Stimulated activated effector memory CD8-positive, alpha-beta T cell treated with anti-CD3 and anti-CD28 coated beads, Interleukin-12 subunit alpha, Interleukin-12 subunit beta, amount 100 ng/mL, for 72 hours (primary cell): ENCODE measurements at regions not wholly inside any gene's neighbourhood (a gene's known extent, or its start where the extent isn't known, plus 50 kb on each side); places are given as distances from the start of the nearest gene placed in this dataset.

Experiments used
- ATAC-seq: fragments of 150-1000 bp; cut with Tn5 transposase; 2 replicates; pipeline ENCODE4 v1.10.0; 2021
- DNase-seq, 2 donors: peaks; one replicate each; pipeline ENCODE4 v3.0.0; 2021 to 2022; ENCODE audit warnings: low spot score in 2 of 2
- H3K27ac Mint-ChIP-seq: one replicate; pipeline ENCODE4 v1.8.0; 2022; ENCODE audit warnings: mild to moderate bottlenecking, mixed read lengths
- H3K36me3 Mint-ChIP-seq: one replicate; pipeline ENCODE4 v1.8.0; 2022; ENCODE audit warnings: mild to moderate bottlenecking, mixed read lengths
- H3K4me1 Mint-ChIP-seq: one replicate; pipeline ENCODE4 v1.8.0; 2022; ENCODE audit warnings: mixed read lengths
- H3K4me3 Mint-ChIP-seq: one replicate; pipeline ENCODE4 v1.8.0; 2022; ENCODE audit warnings: mild to moderate bottlenecking, mixed read lengths
- H3K9me3 Mint-ChIP-seq: one replicate; pipeline ENCODE4 v1.8.0; 2022; ENCODE audit warnings: mixed read lengths

GRCh38 chr3:194987571-194988494 lies 283.1 kb downstream of the XXYLT1 start:
- Mint-ChIP-seq H3K9me3 (no peaks in the 10 kb centered on the region), H3K36me3 (no peaks in the 10 kb centered on the region), H3K27ac (no peak overlapping the region), H3K4me3 (no peak overlapping the region), H3K4me1 (no peaks in the 10 kb centered on the region)
- no peak for ATAC-seq
- no peak for DNase-seq

- Mint-ChIP-seq H3K27ac (no peak overlapping the region), H3K36me3 (no peaks in the 10 kb centered on the region)
- peak; percentile 11 for ATAC-seq
These were observed 282.3 kb downstream of the XXYLT1 start for GRCh38 chr3:194988495-194989165.

GRCh38 chr3:194989241-194989640 lies 281.7 kb downstream of the XXYLT1 start:
- Mint-ChIP-seq H3K27ac (no peak overlapping the region), H3K4me3 (no peak overlapping the region)
- ATAC-seq: peak; percentile 40

More at GRCh38 chr3:194988495-194989165, 282.3 kb downstream of the XXYLT1 start:
- Mint-ChIP-seq H3K4me1 (no peaks in the 10 kb centered on the region), H3K9me3 (no peaks in the 10 kb centered on the region), H3K4me3 (no peak overlapping the region)
- DNase-seq: no peak

GRCh38 chr3:194990454-194991337 lies 280.3 kb downstream of the XXYLT1 start:
- Mint-ChIP-seq H3K4me3 (no peak overlapping the region), H3K36me3 (no peaks in the 10 kb centered on the region), H3K4me1 (no peaks in the 10 kb centered on the region), H3K9me3 (no peaks in the 10 kb centered on the region), H3K27ac (no peak overlapping the region)
- DNase-seq (no peak), ATAC-seq (peak; percentile 40)

More at GRCh38 chr3:194989241-194989640, 281.7 kb downstream of the XXYLT1 start:
- H3K4me1 Mint-ChIP-seq: no peaks in the 10 kb centered on the region
- DNase-seq: no peak
- H3K36me3 Mint-ChIP-seq: no peaks in the 10 kb centered on the region
- no peaks in the 10 kb centered on the region for H3K9me3 Mint-ChIP-seq

- no peak for ATAC-seq
- Mint-ChIP-seq H3K27ac (no peak overlapping the region), H3K36me3 (no peaks in the 10 kb centered on the region), H3K9me3 (no peaks in the 10 kb centered on the region), H3K4me3 (no peak overlapping the region), H3K4me1 (no peaks in the 10 kb centered on the region)
- no peak for DNase-seq
These were observed 279.7 kb downstream of the XXYLT1 start for GRCh38 chr3:194991338-194991654.

GRCh38 chr3:194993896-194994295 lies 277.1 kb downstream of the XXYLT1 start:
- no peak overlapping the region for H3K27ac Mint-ChIP-seq
- ATAC-seq: no peak
- H3K36me3 Mint-ChIP-seq: no peaks in the 10 kb centered on the region
- no peak overlapping the region for H3K4me3 Mint-ChIP-seq
- DNase-seq: no peak
- no peaks in the 10 kb centered on the region for H3K4me1 Mint-ChIP-seq
- no peaks in the 10 kb centered on the region for H3K9me3 Mint-ChIP-seq

GRCh38 chr3:194994551-194994981 lies 276.4 kb downstream of the XXYLT1 start:
- no peaks in the 10 kb centered on the region for H3K9me3 Mint-ChIP-seq
- DNase-seq: no peak
- no peaks in the 10 kb centered on the region for H3K36me3 Mint-ChIP-seq
- no peak overlapping the region for H3K4me3 Mint-ChIP-seq
- H3K27ac Mint-ChIP-seq: no peak overlapping the region
- no peak for ATAC-seq
- no peaks in the 10 kb centered on the region for H3K4me1 Mint-ChIP-seq

GRCh38 chr3:194995334-194995733 lies 275.6 kb downstream of the XXYLT1 start:
- ATAC-seq (no peak), DNase-seq (no peak)
- H3K36me3 Mint-ChIP-seq: no peaks in the 10 kb centered on the region
- no peaks in the 10 kb centered on the region for H3K9me3 Mint-ChIP-seq
- no peak overlapping the region for H3K4me3 Mint-ChIP-seq
- no peaks in the 10 kb centered on the region for H3K4me1 Mint-ChIP-seq
- H3K27ac Mint-ChIP-seq: no peak overlapping the region

GRCh38 chr3:194995922-194996321 lies 275.0 kb downstream of the XXYLT1 start:
- Mint-ChIP-seq H3K27ac (no peak overlapping the region), H3K4me1 (no peaks in the 10 kb centered on the region), H3K9me3 (no peaks in the 10 kb centered on the region), H3K4me3 (no peak overlapping the region), H3K36me3 (no peaks in the 10 kb centered on the region)
- ATAC-seq: no peak
- no peak for DNase-seq

- no peaks in the 10 kb centered on the region for H3K36me3 Mint-ChIP-seq
- H3K4me1 Mint-ChIP-seq: no peaks in the 10 kb centered on the region
- no peak overlapping the region for H3K4me3 Mint-ChIP-seq
- H3K27ac Mint-ChIP-seq: no peak overlapping the region
- H3K9me3 Mint-ChIP-seq: no peaks in the 10 kb centered on the region
- ATAC-seq: no peak
- DNase-seq: no peak
These were observed 274.2 kb downstream of the XXYLT1 start for GRCh38 chr3:194996746-194997145.

- Mint-ChIP-seq H3K4me1 (no peaks in the 10 kb centered on the region), H3K9me3 (no peaks in the 10 kb centered on the region), H3K4me3 (no peak overlapping the region), H3K36me3 (no peaks in the 10 kb centered on the region), H3K27ac (no peak overlapping the region)
- ATAC-seq (no peak), DNase-seq (no peak)
These were observed 272.5 kb downstream of the XXYLT1 start for GRCh38 chr3:194998417-194998816.

GRCh38 chr3:194998948-194999347 lies 272.0 kb downstream of the XXYLT1 start:
- Mint-ChIP-seq H3K4me1 (no peaks in the 10 kb centered on the region), H3K9me3 (no peaks in the 10 kb centered on the region), H3K36me3 (no peaks in the 10 kb centered on the region), H3K27ac (no peak overlapping the region), H3K4me3 (no peak overlapping the region)
- no peak for DNase-seq
- no peak for ATAC-seq

GRCh38 chr3:194999491-194999890 lies 271.5 kb downstream of the XXYLT1 start:
- H3K4me3 Mint-ChIP-seq: no peak overlapping the region
- no peak for ATAC-seq
- H3K9me3 Mint-ChIP-seq: no peaks in the 10 kb centered on the region
- no peaks in the 10 kb centered on the region for H3K36me3 Mint-ChIP-seq
- no peak for DNase-seq
- H3K27ac Mint-ChIP-seq: no peak overlapping the region
- H3K4me1 Mint-ChIP-seq: no peaks in the 10 kb centered on the region

GRCh38 chr3:195001261-195001660 lies 269.7 kb downstream of the XXYLT1 start:
- no peak overlapping the region for H3K27ac Mint-ChIP-seq
- ATAC-seq: no peak

More at GRCh38 chr3:195001261-195001660, 269.7 kb downstream of the XXYLT1 start:
- H3K4me1 Mint-ChIP-seq: no peaks in the 10 kb centered on the region
- no peak for DNase-seq
- H3K36me3 Mint-ChIP-seq: no peaks in the 10 kb centered on the region
- no peak overlapping the region for H3K4me3 Mint-ChIP-seq
- H3K9me3 Mint-ChIP-seq: no peaks in the 10 kb centered on the region
